Right lobe of liver (tissue), 6 donors: ENCODE measurements at regions not wholly inside any gene's neighbourhood (a gene's known extent, or its start where the extent isn't known, plus 50 kb on each side); places are given as distances from the start of the nearest gene placed in this dataset.
A peak's percentile ranks its signal among the peaks of the same experiment; 100 is the strongest.

Source experiments
- ATAC-seq, 4 donors: fragments of 200-7000 bp; cut with Tn5 transposase; one replicate each; pipeline ENCODE4 v1.9.1; 2020; ENCODE audit warnings: mild to moderate bottlenecking in 4 of 4, moderate library complexity in 4 of 4
- DNase-seq, 3 donors: peaks; one replicate each; pipeline ENCODE4 v3.0.0-alpha.2; 2020
- H3K27ac ChIP-seq, 3 donors: fragments of 200-600 bp; one replicate each; pipeline ENCODE4 v1.8.0; 2022
- H3K27me3 ChIP-seq, 2 donors: fragments of 200-600 bp; one replicate each; pipeline ENCODE4 v1.8.0; 2022
- H3K36me3 ChIP-seq, 4 donors: fragments of 200-600 bp; sonication (generic) in 1 of 4; one replicate each; pipeline versions ENCODE4 v1.5.1 to v1.8.0; 2017 to 2022; ENCODE audit warnings: control low read depth in 1 of 4
- H3K4me1 ChIP-seq, 4 donors: fragments of 200-600 bp; sonication (generic) in 1 of 4; one replicate each; pipeline versions ENCODE4 v1.5.1 to v1.8.0; 2017 to 2022; ENCODE audit warnings: control low read depth in 1 of 4
- H3K4me3 ChIP-seq, 3 donors: fragments of 200-600 bp; one replicate each; pipeline ENCODE4 v1.8.0; 2022
- H3K9me3 ChIP-seq, 4 donors: fragments of 200-600 bp; sonication (generic) in 1 of 4; one replicate each; pipeline versions ENCODE4 v1.5.1 to v1.8.0; 2017 to 2022; ENCODE audit warnings: control low read depth in 1 of 4
- CTCF ChIP-seq, 4 donors: fragments of 200-600 bp in 3 of 4; fragments of 450-650 bp in 1 of 4; IDR thresholded peaks; one replicate each; pipeline versions ENCODE4 v1.5.1 to v1.8.0; 2016 to 2022; ENCODE audit warnings: antibody characterized with exemption in 4 of 4, mild to moderate bottlenecking in 2 of 4
- POLR2A ChIP-seq: fragments of 450-650 bp; IDR thresholded peaks from one replicate; pipeline ENCODE4 v1.6.1; 2017; ENCODE audit warnings: antibody characterized with exemption, mild to moderate bottlenecking
- WGBS: methylation state at CpG from one replicate; pipeline ENCODE4 v1.1.6; 2018; ENCODE audit warnings: low coverage, low lambda C conversion rate; ENCODE audit not compliant: insufficient coverage; ENCODE audit errors: missing lambda C conversion rate; 5-methylcytosine and 5-hydroxymethylcytosine counted together
- intact Hi-C, 2 donors: fragments of 100-400 bp; cut with DNase I; formaldehyde crosslinking; loops; one replicate each; pipeline versions ENCODE4 v1.11.2 to v1.14.1; 2022
- donor health status: DM: no; HTN: yes; CAD: no.
- donor health status: DM: no; HTN: no; CAD: no.
- donor health status: DM: no; HTN: no; CAD: no.
- donor health status: DM: no; HTN: yes; CAD: no.
- donor health status: DM: no; HTN: yes; CAD: no.

GRCh38 chr5:28766565-28767158, 1728.3 kb upstream of the CDH9 start:
- DNase-seq (no peak), ATAC-seq (no peak)
- Histone ChIP-seq H3K27ac (no peak overlapping the region), H3K4me3 (no peak overlapping the region), H3K9me3 (no peaks in the 10 kb centered on the region), H3K27me3 (no peaks in the 10 kb centered on the region), H3K36me3 (no peaks in the 10 kb centered on the region), H3K4me1 (no peaks in the 10 kb centered on the region)
- intact Hi-C loops: no loop called here
- TF ChIP-seq POLR2A (no peak), CTCF (IDR thresholded peaks at IDR 0.05) (peak; percentile 37 to 57 (median 50))
- WGBS: 4% methylated on average over 2 of the region's 2 CpGs

- intact Hi-C loops: no loop called here
- no peak for TF ChIP-seq POLR2A
- no peak for TF ChIP-seq CTCF (IDR thresholded peaks at IDR 0.05)
- Histone ChIP-seq H3K4me3 (no peak overlapping the region), H3K27me3 (no peaks in the 10 kb centered on the region), H3K4me1 (no peaks in the 10 kb centered on the region), H3K9me3 (no peaks in the 10 kb centered on the region), H3K36me3 (no peaks in the 10 kb centered on the region), H3K27ac (no peak overlapping the region)
- DNase-seq: no peak
- WGBS: 49% methylated on average over 4 of the region's 4 CpGs
- ATAC-seq: no peak
Observed at GRCh38 chr5:28751396-28751795, 1713.0 kb upstream of the CDH9 start.

GRCh38 chr5:28750251-28750650, 1711.9 kb upstream of the CDH9 start:
- no peaks in the 10 kb centered on the region for H3K4me1 ChIP-seq
- ATAC-seq (no peak), DNase-seq (no peak)
- no peaks in the 10 kb centered on the region for H3K36me3 ChIP-seq
- H3K4me3 ChIP-seq: no peak overlapping the region
- no peak for TF ChIP-seq POLR2A
- no peak for TF ChIP-seq CTCF (IDR thresholded peaks at IDR 0.05)
- no peaks in the 10 kb centered on the region for H3K9me3 ChIP-seq
- no peaks in the 10 kb centered on the region for H3K27me3 ChIP-seq
- intact Hi-C loops: no loop called here
- H3K27ac ChIP-seq: no peak overlapping the region

- WGBS: 60% methylated on average over 4 of the region's 7 CpGs
- Histone ChIP-seq H3K9me3 (no peaks in the 10 kb centered on the region), H3K4me1 (no peaks in the 10 kb centered on the region), H3K27ac (no peak overlapping the region), H3K36me3 (no peaks in the 10 kb centered on the region), H3K27me3 (no peaks in the 10 kb centered on the region), H3K4me3 (no peak overlapping the region)
- ATAC-seq (no peak), DNase-seq (no peak)
- TF ChIP-seq CTCF (IDR thresholded peaks at IDR 0.05) (no peak), POLR2A (no peak)
- intact Hi-C loops: no loop called here
Observed at GRCh38 chr5:28748446-28748845, 1710.1 kb upstream of the CDH9 start.

- H3K36me3 ChIP-seq: no peaks in the 10 kb centered on the region
- H3K27me3 ChIP-seq: no peaks in the 10 kb centered on the region
- TF ChIP-seq POLR2A (no peak), CTCF (IDR thresholded peaks at IDR 0.05) (no peak)
- no peaks in the 10 kb centered on the region for H3K4me1 ChIP-seq
- H3K4me3 ChIP-seq: no peak overlapping the region
- no peak overlapping the region for H3K27ac ChIP-seq
- intact Hi-C loops: no loop called here
- ATAC-seq: no peak
- H3K9me3 ChIP-seq: no peaks in the 10 kb centered on the region
- DNase-seq: no peak
Observed at GRCh38 chr5:28743716-28744110, 1705.3 kb upstream of the CDH9 start.
